GM18867 (cell line): ENCODE measurements at regions not wholly inside any gene's neighbourhood (a gene's known extent, or its start where the extent isn't known, plus 50 kb on each side); places are given as distances from the start of the nearest gene placed in this dataset.
"Not testable (repeated sequence)": the region's sequence is repeated elsewhere in the genome, so short reads cannot be mapped to it uniquely, and the experiment has no call there.

ENCODE experiments used
- ATAC-seq: cut with Tn5 transposase; IDR thresholded peaks from one replicate; pipeline ENCODE4 v1.9.1; 2021; ENCODE audit warnings: mild to moderate bottlenecking, moderate library complexity; ENCODE audit not compliant: unreplicated experiment

DNA sequence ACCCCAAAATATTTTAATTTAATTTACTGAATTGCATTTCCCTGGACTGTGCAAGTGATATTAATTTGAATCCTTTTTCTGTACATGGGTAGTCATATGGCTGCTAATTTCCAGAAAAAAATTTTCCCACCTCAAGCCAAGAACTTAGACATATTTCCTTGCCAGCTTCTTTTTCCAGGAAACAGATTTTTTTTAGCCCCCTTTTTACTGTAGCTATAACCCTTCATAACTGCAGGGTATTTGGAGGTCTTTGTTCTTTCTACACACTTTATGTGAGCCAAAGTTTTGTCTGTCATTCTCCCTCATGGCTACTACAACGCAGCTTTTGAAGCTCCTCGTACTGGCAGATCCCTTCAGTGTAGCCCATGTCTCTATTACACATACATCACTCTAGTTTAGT lies 261.2 kb upstream of the PIK3R1 start:
- no peak for ATAC-seq

DNA sequence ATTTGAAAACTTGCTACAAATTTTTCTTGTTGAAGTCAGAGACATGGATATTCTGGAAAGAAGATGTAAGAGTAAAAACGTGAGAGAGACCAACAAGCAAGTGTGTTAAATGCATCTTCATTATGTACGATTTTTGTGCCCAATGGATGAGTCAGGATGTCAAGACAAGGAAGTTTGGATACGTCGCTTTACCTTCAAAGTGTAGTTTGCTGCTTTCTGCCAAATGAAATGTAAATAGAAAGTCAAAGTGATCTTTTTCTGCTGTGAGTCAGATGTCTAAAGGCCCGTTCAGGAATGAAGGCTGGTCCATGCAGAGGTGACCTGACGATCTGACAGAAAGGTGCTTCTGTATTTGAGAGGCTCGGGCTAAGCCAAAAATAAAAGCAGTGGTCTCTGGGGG lies 273.1 kb upstream of the PIK3R1 start:
- no peak for ATAC-seq

DNA sequence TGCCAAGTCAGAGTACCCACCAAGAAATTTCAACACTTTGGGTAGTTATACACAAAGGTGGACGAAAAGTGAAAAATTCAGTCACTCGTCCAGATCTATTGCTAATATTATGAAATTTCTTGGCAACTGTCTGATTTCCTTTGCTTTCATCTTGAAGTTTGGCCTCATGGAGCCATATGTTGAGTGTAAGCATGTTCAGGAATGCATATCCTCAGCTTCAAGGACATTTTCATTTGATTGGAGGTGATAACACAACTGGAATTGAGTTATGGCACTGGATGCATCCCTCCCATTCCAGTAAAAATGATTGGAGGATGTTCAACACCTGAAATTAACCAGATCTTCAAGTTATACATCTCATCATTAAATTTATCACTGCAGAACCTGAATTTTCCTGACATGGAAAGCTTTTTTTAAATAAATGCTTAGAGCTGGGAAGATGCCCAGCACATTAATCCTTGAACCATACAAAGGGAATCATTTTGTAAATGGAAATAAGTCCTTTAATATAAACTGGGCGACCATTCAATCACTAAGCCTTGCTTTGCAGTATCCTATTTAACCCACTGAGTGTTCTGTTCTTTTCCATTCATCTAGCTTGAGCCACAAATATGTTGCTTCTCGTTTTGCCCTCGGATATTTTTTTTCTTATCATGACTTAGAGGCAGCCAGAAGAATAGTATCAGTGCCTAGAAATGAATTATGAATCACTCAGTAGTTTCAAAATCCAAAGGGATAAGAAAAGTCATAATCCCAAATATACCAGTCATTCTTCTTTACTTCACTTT lies 273.7 kb upstream of the PIK3R1 start:
- ATAC-seq = no peak

DNA sequence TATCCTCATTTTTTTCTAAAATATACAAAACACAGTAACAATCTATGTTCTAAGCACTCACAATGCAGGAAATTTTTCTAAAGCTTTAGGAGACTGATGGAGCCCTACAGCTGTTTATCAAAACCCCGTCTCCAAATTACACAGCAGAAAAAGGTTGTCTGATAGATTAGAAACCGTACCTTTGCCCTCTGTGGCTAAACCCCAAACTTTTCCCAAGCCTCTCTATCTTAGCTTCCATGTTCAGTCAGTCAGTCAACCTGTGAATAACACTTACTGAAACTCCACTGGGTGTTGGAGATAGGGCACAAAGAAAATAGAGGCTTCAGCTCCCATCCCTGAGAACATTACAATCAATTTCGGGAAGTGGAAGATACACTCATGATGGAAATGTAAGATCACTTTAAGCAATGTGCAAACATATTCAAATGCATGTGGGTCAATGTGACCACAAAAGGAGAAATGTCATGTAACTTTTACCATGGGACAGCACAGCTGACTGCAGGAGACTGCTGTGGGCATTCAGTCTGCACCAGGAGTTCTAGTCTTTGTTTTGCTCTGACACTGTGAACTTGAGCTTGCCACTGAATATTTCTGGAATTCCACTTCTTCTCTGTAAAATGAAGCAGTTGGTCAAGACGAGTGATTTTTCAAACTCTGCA lies 279.5 kb upstream of the PIK3R1 start:
- no peak for ATAC-seq

GRCh38 chr5:67934976-67935375 lies 280.6 kb upstream of the PIK3R1 start:
- ATAC-seq = no peak

- ATAC-seq = no peak
Measured at GRCh38 chr5:67925511-67925910, 290.0 kb upstream of the PIK3R1 start.

- ATAC-seq = no peak
Measured at GRCh38 chr5:67921004-67921601, 294.5 kb upstream of the PIK3R1 start.

- not testable (repeated sequence) for ATAC-seq
Measured at GRCh38 chr5:67919532-67919931, 296.0 kb upstream of the PIK3R1 start.

- ATAC-seq = no peak
Measured at GRCh38 chr5:67917561-67917960, 298.0 kb upstream of the PIK3R1 start.

DNA sequence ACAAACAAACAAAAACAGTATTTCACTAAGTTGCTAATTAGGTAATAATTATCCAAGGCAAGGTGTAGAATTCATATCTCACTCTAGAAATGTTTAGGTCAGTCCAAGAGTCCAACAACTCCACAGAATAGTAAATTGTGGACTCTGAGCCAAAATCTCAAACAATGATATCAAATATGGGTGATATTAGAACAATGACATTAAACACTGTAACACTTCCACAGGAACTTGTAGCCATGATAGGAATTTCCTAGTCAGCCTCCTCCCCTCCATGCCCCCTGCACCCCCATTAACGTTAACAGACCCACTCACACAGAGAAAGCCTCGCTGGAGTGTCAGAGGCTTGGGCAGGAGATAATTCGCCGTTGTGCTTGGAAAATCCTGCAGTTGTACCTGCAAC lies 305.0 kb upstream of the PIK3R1 start:
- ATAC-seq = no peak

DNA sequence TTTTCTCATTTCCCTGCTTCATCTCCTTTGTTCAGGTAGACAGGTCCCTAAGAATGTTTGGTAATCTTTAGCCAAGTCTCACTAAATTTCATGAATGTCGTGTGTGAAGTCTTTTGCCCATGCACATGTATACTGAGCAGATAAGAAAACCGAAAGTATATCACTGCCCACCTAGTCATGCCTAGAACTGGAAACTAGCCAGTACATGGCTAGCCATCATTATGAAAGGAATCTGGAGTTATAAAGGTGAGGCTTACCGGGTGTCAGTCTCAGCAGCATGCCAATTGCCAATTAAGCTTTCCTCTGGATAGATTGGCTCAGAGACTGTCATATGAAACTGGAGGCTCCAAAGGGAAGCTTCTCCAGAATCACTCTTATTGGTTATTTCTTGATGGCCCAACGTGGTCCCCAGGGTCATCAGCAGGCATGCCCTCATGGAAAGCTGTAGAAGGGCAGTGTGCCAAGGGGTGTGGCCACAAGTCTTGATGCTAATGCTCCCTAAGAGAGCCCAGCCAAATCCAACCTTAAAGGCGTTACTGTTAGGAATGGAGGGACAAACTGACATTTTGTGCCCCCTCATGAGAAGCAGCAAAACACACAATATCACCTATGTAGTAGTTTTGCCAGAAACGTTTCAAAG lies 307.3 kb upstream of the PIK3R1 start:
- ATAC-seq = peak; percentile 42

- ATAC-seq = no peak
Measured at GRCh38 chr5:67904366-67904765, 311.2 kb upstream of the PIK3R1 start.

DNA sequence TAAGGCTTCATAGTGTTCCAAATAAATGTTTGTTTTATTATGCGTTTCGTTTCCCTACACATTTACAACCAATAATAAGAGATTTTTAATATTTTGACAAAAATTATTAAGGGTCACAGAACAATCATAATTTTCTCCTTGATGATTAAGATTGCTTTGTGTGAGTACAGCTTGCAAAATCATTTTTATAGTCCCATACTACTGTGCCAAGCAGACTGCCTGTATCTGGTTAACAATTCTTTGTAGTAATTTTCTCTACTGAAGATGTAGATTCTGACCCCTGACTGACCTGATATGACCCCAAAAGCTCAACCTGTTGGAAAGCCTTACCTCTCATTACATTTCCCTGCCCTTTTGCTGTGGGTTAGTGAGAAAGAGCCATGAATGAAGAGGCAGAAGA lies 311.9 kb upstream of the PIK3R1 start:
- no peak for ATAC-seq

DNA sequence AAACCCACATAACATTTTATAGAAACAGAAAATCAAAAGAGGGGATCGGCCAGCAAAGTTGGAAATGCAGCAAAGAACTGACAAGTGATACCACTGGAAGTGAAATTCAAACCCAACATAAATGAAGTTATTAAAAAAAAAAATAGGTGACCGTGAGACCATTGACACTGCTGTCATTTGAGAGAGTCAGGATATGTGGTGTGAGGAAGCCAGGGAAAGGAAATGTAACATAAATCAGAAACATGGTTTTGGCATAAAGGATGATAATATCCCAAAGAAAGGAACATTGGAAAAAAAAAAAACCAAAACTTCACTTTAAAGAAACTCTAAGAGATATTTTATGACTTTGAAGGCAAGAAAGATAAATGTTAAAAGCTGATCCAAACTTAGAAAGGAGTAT lies 312.4 kb upstream of the PIK3R1 start:
- ATAC-seq = no peak

DNA sequence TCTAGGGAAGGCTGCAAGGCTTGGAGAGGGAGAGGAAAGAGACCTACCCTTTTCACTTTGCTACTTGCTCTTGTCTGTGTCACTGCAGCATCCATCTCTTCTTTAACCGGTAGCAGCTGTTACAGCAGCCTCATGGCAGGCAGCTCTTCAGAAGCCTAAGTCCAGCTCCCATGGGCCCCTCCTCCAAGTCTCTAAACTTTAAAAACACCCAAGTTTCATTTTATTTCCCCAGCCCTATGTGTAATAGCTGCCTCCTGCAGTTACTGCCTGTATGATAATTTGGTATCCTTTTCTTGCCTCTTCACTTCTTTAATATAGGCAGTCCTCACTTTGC lies 313.1 kb upstream of the PIK3R1 start:
- no peak for ATAC-seq

GRCh38 chr5:67901814-67902496 lies 313.6 kb upstream of the PIK3R1 start:
- no peak for ATAC-seq

DNA sequence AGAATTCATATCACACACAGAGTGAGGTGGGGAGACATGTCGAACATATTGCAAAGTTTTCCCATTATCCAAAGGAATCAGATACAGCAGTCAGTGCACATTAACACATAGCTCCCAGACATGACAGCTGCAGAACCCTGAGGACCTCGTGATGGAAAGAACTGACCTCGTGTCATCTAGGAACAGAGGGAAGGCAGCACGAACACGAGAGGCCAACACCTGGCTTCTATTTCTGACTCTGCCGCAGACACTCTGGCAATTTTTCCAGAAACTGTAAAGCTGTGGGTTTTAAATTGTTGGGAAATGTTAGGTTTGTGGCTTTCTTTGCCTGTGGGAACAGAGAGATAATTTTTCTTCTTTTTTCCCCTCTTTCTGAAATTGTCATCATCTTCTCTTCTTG lies 315.0 kb upstream of the PIK3R1 start:
- ATAC-seq = no peak

DNA sequence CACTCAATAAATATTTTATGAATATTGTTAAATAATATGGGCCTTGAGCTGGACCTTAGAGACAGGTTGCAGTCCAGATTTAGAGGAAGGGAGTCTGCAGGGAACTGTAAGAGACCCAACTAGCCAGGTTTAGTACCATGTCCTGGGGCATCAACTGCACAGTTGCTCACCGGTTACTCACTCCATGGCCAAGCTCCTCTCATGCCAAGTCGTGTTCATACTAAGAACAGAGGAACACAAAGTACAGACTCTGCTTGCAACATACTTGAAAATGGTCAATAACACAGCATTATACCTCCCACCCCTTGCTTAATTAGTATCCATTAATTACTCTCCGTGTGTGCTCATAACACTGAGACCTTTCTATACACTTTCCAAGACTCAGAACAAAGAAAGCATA lies 317.6 kb upstream of the PIK3R1 start:
- no peak for ATAC-seq

- no peak for ATAC-seq
Measured at GRCh38 chr5:67897431-67897830, 318.1 kb upstream of the PIK3R1 start.

DNA sequence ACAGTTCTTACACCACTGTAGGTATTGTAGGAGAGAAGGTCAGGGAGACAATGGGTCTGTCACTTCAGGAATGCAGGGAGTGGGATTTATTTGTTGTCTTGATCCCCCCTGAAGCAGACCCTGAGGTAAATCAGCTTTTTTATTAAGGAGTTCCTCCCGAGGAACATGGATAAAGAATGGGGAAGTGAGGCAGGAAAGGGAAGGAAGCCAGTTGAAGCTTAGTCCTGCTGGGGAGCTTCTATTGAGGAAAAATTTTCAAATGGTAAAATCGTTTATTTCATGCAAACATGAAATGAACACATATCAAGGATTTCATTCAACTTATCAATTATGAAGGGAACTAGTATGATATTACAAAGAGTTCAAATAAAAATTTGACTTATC lies 318.6 kb upstream of the PIK3R1 start:
- ATAC-seq = no peak

- no peak for ATAC-seq
Measured at GRCh38 chr5:67896311-67896929, 319.1 kb upstream of the PIK3R1 start.
